ENCODE measurements at regions not wholly inside any gene's neighbourhood (a gene's known extent, or its start where the extent isn't known, plus 50 kb on each side); places are given as distances from the start of the nearest gene placed in this dataset.

- H2AFZ ChIP-seq (ENCODE audit: control insufficient read depth, low read length): no peak overlapping the region
- H4K20me1 ChIP-seq (ENCODE audit: control insufficient read depth, extremely low read depth, insufficient read depth, low read length): no peaks in the 10 kb centered on the region
- no peaks in the 10 kb centered on the region for H3K36me3 ChIP-seq (ENCODE audit: control insufficient read depth in 2 of 2, extremely low read depth in 1 of 2, insufficient read depth in 2 of 2, low read length in 2 of 2)
- no peak overlapping the region for H3K4me2 ChIP-seq (ENCODE audit: control insufficient read depth, extremely low read depth, insufficient read depth, low read depth, low read length)
- no peaks in the 10 kb centered on the region for H3K4me1 ChIP-seq (ENCODE audit: control insufficient read depth, extremely low read depth, insufficient read depth, low read length)
- dilution Hi-C loops (cut with MboI; ENCODE audit: extremely low pct_ligation_motif_present, low sequenced_read_pairs): no loop called here
- H3K9ac ChIP-seq (ENCODE audit: control insufficient read depth, extremely low read depth, insufficient read depth, low read length): no peak overlapping the region
- FAIRE-seq (no peak), DNase-seq (ENCODE audit: low read depth, low spot score) (no peak)
- no peaks in the 10 kb centered on the region for H3K27me3 ChIP-seq (ENCODE audit: control insufficient read depth, extremely low read depth, insufficient read depth, low read length)
- no peak overlapping the region for H3K27ac ChIP-seq (ENCODE audit: control insufficient read depth, insufficient read depth, low read length)
- H3K9me3 ChIP-seq (ENCODE audit: control insufficient read depth, low read depth, low read length): no peaks in the 10 kb centered on the region
- no peaks in the 10 kb centered on the region for H3K79me2 ChIP-seq (ENCODE audit: control insufficient read depth, insufficient read depth, low read length)
- H3K9me1 ChIP-seq (ENCODE audit: control insufficient read depth, extremely low read depth, insufficient read depth, low read length): no peaks in the 10 kb centered on the region
- TF ChIP-seq EZH2 (IDR thresholded peaks at IDR 0.05; ENCODE audit: low read length) (no peak), CTCF (optimal IDR thresholded peaks at IDR 0.05 in 1 of 3, IDR thresholded peaks at IDR 0.05 in 1 of 3, conservative IDR thresholded peaks at IDR 0.05 in 1 of 3; ENCODE audit: extremely low read depth in 1 of 3, insufficient read depth in 2 of 3, low read length in 3 of 3) (no peak)
- no peak overlapping the region for H3K4me3 ChIP-seq (ENCODE audit: control insufficient read depth in 2 of 3, extremely low read depth in 1 of 3, insufficient read depth in 2 of 3, low read depth in 1 of 3, low read length in 3 of 3)
These were observed 491.1 kb downstream of the MTRR start for GRCh38 chr5:8360012-8360411.

- Histone ChIP-seq H3K4me1 (ENCODE audit: control insufficient read depth, extremely low read depth, insufficient read depth, low read length) (no peaks in the 10 kb centered on the region), H3K9ac (ENCODE audit: control insufficient read depth, extremely low read depth, insufficient read depth, low read length) (no peak overlapping the region), H3K27me3 (ENCODE audit: control insufficient read depth, extremely low read depth, insufficient read depth, low read length) (no peaks in the 10 kb centered on the region), H3K9me3 (ENCODE audit: control insufficient read depth, low read depth, low read length) (no peaks in the 10 kb centered on the region), H4K20me1 (ENCODE audit: control insufficient read depth, extremely low read depth, insufficient read depth, low read length) (no peaks in the 10 kb centered on the region), H3K9me1 (ENCODE audit: control insufficient read depth, extremely low read depth, insufficient read depth, low read length) (no peaks in the 10 kb centered on the region), H2AFZ (ENCODE audit: control insufficient read depth, low read length) (no peak overlapping the region), H3K79me2 (ENCODE audit: control insufficient read depth, insufficient read depth, low read length) (no peaks in the 10 kb centered on the region), H3K36me3 (ENCODE audit: control insufficient read depth in 2 of 2, extremely low read depth in 1 of 2, insufficient read depth in 2 of 2, low read length in 2 of 2) (no peaks in the 10 kb centered on the region), H3K27ac (ENCODE audit: control insufficient read depth, insufficient read depth, low read length) (no peak overlapping the region), H3K4me2 (ENCODE audit: control insufficient read depth, extremely low read depth, insufficient read depth, low read depth, low read length) (no peak overlapping the region), H3K4me3 (ENCODE audit: control insufficient read depth in 2 of 3, extremely low read depth in 1 of 3, insufficient read depth in 2 of 3, low read depth in 1 of 3, low read length in 3 of 3) (no peak overlapping the region)
- dilution Hi-C loops (cut with MboI; ENCODE audit: extremely low pct_ligation_motif_present, low sequenced_read_pairs): no loop called here
- DNase-seq (ENCODE audit: low read depth, low spot score) (no peak), FAIRE-seq (no peak)
- TF ChIP-seq EZH2 (IDR thresholded peaks at IDR 0.05; ENCODE audit: low read length) (no peak), CTCF (optimal IDR thresholded peaks at IDR 0.05 in 1 of 3, IDR thresholded peaks at IDR 0.05 in 1 of 3, conservative IDR thresholded peaks at IDR 0.05 in 1 of 3; ENCODE audit: extremely low read depth in 1 of 3, insufficient read depth in 2 of 3, low read length in 3 of 3) (no peak)
These were observed 493.5 kb downstream of the MTRR start for GRCh38 chr5:8362495-8362894.

Data from keratinocyte (primary cell).